BJ (cell line): ENCODE measurements at regions not wholly inside any gene's neighbourhood (a gene's known extent, or its start where the extent isn't known, plus 50 kb on each side); places are given as distances from the start of the nearest gene placed in this dataset.

Source experiments
- CTCF ChIA-PET: fragments of 350-600 bp; formaldehyde crosslinking; extraction: SDS; loops from one replicate; lab custom pipeline; 2021; ENCODE audit warnings: antibody characterized with exemption, inconsistent platforms; lab: Yijun Ruan, JAX
- POLR2A ChIA-PET: fragments of 300-600 bp; sonication (Branson Sonifier 250); formaldehyde crosslinking; extraction: SDS; loops from one replicate; lab custom pipeline; 2021; ENCODE audit warnings: antibody characterized with exemption; lab: Charles Lee
- DNase-seq: peaks from one replicate; pipeline ENCODE4 v3.0.0-alpha.2; 2011; ENCODE audit warnings: low read depth
- H3K27me3 ChIP-seq: 2 replicates; pipeline ENCODE4 v1.6.0; 2011; ENCODE audit warnings: low read length; ENCODE audit not compliant: control insufficient read depth, insufficient read depth
- H3K36me3 ChIP-seq: 2 replicates; pipeline ENCODE4 v1.5.1; 2011; ENCODE audit warnings: low read length; ENCODE audit not compliant: control insufficient read depth, insufficient read depth
- H3K4me3 ChIP-seq: 2 replicates; pipeline ENCODE4 v1.5.1; 2011; ENCODE audit warnings: low read depth, mild to moderate bottlenecking, control low read depth, low read length
- TF ChIP-seq, protein P1 (sequence below): IDR thresholded peaks from 2 replicates; pipeline ENCODE4 v1.5.1; 2011; ENCODE audit warnings: low read depth, mild to moderate bottlenecking, control low read depth, inconsistent platforms, low read length, moderate library complexity; ENCODE audit not compliant: insufficient read depth

DNA sequence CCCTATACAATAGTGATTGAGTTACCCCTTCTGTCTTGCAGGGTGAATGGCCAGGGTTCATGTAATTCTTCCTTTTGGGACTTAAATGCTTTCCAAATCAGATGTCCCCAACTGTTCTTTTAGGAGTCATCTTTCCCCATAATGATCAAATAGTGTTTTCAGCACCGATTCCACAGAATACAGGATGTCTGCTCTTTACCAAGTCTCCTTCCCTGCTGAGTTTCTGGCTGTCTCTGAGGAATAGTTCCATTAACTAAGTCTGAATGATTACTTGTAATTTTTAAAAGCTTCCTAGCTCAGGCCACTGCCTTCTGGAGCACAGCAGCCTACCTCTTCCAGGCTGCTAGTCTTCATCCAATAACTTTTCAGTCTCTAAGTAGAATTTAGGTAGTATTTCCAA lies 630.7 kb upstream of the ZNF608 start:
- CTCF ChIA-PET, result interaction anchor here (0.6 kb wide), 1 partner anchor 20 kb away, joined by 3 read pairs; no protein-coding TSS in a partner anchor
- Histone ChIP-seq H3K36me3 (no peaks in the 10 kb centered on the region), H3K4me3 (no peak overlapping the region), H3K27me3 (no peaks in the 10 kb centered on the region)
- POLR2A ChIA-PET, result no interaction called here
- DNase-seq, result no peak
- TF ChIP-seq, protein P1, sequence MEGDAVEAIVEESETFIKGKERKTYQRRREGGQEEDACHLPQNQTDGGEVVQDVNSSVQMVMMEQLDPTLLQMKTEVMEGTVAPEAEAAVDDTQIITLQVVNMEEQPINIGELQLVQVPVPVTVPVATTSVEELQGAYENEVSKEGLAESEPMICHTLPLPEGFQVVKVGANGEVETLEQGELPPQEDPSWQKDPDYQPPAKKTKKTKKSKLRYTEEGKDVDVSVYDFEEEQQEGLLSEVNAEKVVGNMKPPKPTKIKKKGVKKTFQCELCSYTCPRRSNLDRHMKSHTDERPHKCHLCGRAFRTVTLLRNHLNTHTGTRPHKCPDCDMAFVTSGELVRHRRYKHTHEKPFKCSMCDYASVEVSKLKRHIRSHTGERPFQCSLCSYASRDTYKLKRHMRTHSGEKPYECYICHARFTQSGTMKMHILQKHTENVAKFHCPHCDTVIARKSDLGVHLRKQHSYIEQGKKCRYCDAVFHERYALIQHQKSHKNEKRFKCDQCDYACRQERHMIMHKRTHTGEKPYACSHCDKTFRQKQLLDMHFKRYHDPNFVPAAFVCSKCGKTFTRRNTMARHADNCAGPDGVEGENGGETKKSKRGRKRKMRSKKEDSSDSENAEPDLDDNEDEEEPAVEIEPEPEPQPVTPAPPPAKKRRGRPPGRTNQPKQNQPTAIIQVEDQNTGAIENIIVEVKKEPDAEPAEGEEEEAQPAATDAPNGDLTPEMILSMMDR, result no peak

DNA sequence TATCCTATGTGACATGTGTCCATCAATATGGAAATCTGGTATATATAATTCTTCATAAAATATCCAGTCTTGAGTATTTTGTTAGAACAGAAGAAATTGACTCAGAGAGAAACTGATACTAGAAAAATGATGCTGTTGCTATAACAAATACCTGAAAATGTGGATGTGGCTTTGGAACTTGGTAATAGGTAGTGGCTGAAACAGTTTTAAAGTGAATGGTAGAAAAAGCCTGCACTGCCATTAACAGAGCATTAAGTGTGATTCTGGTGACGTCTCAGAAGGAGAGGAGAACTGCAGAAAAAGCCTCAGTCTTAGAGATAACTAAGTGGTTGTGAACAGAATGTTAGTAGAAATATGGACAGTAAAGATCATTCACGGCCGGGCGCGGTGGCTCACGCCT lies 634.9 kb upstream of the ZNF608 start:
- H3K27me3 ChIP-seq, result no peaks in the 10 kb centered on the region
- no peak for DNase-seq
- no peaks in the 10 kb centered on the region for H3K36me3 ChIP-seq
- ChIA-PET CTCF (no interaction called here), POLR2A (no interaction called here)
- no peak overlapping the region for H3K4me3 ChIP-seq
- TF ChIP-seq, protein P1, result no peak

DNA sequence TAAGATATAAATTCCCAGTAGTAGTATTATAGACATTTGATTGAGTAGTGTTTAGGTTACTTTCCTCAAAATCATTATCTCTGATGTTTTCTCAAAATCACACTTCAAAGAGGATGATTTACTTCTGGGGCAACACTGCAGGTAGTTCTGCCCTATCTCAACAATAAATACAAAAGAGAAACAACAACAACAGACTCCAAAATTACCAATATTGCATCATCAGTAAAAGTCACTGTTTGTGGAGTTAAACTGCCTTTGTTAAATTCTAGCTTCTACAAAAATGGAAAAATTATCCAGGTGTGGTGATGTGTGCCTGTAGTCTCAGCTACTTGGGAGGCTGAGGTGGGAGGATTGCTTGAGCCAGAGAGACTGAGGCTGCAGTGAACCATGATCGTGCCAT lies 637.6 kb upstream of the ZNF608 start:
- Histone ChIP-seq H3K4me3 (no peak overlapping the region), H3K27me3 (no peaks in the 10 kb centered on the region), H3K36me3 (no peaks in the 10 kb centered on the region)
- CTCF ChIA-PET, result no interaction called here
- POLR2A ChIA-PET, result no interaction called here
- TF ChIP-seq, protein P1, result no peak
- no peak for DNase-seq

DNA sequence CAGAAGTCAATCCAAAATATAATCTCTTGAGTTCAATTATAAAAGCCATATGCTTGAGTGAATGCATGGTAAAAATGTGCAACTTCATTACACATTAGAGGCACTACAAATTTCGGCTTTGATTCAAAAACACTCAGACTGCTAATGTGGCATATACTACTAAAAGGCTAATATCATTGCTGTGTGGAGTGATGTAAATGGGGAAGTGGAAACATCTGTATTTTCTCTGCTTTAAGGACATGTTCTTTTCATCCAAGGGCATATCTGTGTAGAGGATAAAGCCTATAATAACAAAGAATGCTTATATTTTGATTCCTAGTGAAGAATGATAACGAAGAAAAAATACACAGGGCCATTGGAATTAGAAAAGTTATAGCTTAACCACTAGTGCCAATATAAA lies 643.9 kb upstream of the ZNF608 start:
- POLR2A ChIA-PET, result no interaction called here
- CTCF ChIA-PET, result no interaction called here
- no peaks in the 10 kb centered on the region for H3K27me3 ChIP-seq
- H3K4me3 ChIP-seq, result no peak overlapping the region
- TF ChIP-seq, protein P1, result no peak
- H3K36me3 ChIP-seq, result no peaks in the 10 kb centered on the region
- no peak for DNase-seq

DNA sequence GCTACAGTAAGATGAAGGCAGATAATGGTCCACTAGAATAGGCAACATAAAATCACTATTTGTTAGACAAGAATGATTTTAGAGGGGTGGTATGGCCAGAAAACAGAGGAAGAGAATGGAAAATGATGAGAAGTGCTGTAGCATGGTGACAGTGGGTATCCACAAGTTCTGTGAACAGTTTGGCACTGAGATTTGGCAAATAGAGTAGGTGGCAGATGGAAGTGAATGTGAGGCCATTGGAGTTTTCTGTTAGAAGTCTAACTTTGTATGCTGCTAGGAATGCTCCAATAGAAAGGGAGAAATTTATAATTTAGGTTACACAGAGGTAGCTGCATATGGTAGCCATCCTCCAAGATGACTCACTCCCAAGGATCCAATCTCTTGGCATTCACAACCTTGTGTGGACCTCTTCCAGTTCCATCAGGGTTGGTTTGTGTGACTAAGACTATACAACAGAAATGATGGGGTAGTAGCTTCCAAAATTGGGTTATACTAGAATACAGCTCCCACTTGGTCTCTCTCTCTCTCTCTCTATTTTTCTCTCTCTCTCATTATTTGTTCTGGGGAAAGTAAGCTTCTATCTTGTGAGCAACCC lies 646.9 kb upstream of the ZNF608 start:
- Histone ChIP-seq H3K36me3 (no peaks in the 10 kb centered on the region), H3K4me3 (no peak overlapping the region), H3K27me3 (no peaks in the 10 kb centered on the region)
- ChIA-PET CTCF (no interaction called here), POLR2A (interaction anchor here (0.6 kb wide), 1 partner anchor 18 kb away, joined by 6 read pairs; no protein-coding TSS in a partner anchor)
- DNase-seq, result no peak
- TF ChIP-seq, protein P1, result no peak
